ENCODE measurements at regions not wholly inside any gene's neighbourhood (a gene's known extent, or its start where the extent isn't known, plus 50 kb on each side); places are given as distances from the start of the nearest gene placed in this dataset.

DNA sequence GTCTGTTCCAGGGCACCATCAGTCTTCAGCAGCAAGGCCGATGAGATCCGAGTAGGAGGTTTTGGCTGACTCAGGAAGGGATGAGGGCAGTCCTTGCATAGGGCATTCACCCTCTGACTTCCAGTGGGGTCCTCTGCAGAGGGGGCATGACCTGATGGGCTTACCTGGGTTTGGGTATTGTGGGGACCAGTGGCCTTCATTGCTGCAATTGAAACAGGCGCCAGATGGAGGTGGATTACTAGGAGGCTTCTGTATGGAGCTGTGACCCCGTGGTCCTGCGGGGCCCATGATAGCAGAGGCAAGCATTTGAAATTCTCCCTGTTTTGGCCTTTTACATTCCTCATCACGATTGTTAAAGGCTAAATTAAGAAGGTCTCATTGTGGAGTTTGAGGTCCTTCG lies 2448.7 kb downstream of the TP53TG3F start:
- H3K9me3 ChIP-seq, result peaks cover 0 to 37% (median 2%) of the 10 kb centered on the region in 4 donors
- no peak overlapping the region for H3K4me3 ChIP-seq
- TF ChIP-seq POLR2AphosphoS5 (IDR thresholded peaks at IDR 0.05) (no peak), EP300 (IDR thresholded peaks at IDR 0.05) (no peak), POLR2A (IDR thresholded peaks at IDR 0.05) (no peak)
- TF ChIP-seq, protein P1, sequence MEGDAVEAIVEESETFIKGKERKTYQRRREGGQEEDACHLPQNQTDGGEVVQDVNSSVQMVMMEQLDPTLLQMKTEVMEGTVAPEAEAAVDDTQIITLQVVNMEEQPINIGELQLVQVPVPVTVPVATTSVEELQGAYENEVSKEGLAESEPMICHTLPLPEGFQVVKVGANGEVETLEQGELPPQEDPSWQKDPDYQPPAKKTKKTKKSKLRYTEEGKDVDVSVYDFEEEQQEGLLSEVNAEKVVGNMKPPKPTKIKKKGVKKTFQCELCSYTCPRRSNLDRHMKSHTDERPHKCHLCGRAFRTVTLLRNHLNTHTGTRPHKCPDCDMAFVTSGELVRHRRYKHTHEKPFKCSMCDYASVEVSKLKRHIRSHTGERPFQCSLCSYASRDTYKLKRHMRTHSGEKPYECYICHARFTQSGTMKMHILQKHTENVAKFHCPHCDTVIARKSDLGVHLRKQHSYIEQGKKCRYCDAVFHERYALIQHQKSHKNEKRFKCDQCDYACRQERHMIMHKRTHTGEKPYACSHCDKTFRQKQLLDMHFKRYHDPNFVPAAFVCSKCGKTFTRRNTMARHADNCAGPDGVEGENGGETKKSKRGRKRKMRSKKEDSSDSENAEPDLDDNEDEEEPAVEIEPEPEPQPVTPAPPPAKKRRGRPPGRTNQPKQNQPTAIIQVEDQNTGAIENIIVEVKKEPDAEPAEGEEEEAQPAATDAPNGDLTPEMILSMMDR (IDR thresholded peaks at IDR 0.05), result no peak
- H3K27me3 ChIP-seq, result no peaks in the 10 kb centered on the region
- H3K4me1 ChIP-seq, result no peaks in the 10 kb centered on the region
- no peaks in the 10 kb centered on the region for H3K36me3 ChIP-seq
- 74 to 89% methylated on average over 4 to 7 of the region's 7 CpGs for WGBS, 2 donors
- no peak for ATAC-seq (ENCODE audit: low FRiP score in 2 of 2)
- H3K27ac ChIP-seq, result no peak overlapping the region
- no peak for DNase-seq

DNA sequence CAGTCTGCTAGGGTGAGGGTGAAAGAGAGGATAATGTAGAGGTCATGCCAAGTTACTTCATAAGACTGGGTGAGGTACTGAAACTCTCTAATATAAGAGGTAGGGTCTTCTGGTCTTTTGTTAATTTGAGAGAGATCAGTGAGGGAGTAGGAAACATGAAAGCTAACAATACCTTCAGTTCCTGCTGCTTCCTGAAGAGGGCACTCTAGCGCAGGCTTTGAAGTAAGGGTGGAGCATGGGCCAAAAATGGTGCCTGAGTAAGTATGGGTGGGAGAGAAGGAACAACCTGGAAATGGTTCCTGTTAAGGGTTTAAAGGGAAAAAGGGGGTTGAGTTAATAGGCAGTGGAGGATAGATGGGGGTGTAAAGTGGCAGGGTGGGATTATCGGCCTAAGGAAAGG lies 2449.5 kb downstream of the TP53TG3F start:
- Histone ChIP-seq H3K36me3 (no peaks in the 10 kb centered on the region), H3K27ac (no peak overlapping the region), H3K4me1 (no peaks in the 10 kb centered on the region), H3K4me3 (no peak overlapping the region), H3K27me3 (no peaks in the 10 kb centered on the region), H3K9me3 (peaks cover 0 to 44% (median 2%) of the 10 kb centered on the region in 4 donors)
- WGBS, 2 donors, result 59 to 62% methylated on average over 2 of the region's 2 CpGs
- DNase-seq (no peak), ATAC-seq (ENCODE audit: low FRiP score in 2 of 2) (no peak)
- TF ChIP-seq EP300 (IDR thresholded peaks at IDR 0.05) (no peak), POLR2AphosphoS5 (IDR thresholded peaks at IDR 0.05) (no peak), POLR2A (IDR thresholded peaks at IDR 0.05) (no peak)
- TF ChIP-seq, protein P1 (IDR thresholded peaks at IDR 0.05), result no peak

DNA sequence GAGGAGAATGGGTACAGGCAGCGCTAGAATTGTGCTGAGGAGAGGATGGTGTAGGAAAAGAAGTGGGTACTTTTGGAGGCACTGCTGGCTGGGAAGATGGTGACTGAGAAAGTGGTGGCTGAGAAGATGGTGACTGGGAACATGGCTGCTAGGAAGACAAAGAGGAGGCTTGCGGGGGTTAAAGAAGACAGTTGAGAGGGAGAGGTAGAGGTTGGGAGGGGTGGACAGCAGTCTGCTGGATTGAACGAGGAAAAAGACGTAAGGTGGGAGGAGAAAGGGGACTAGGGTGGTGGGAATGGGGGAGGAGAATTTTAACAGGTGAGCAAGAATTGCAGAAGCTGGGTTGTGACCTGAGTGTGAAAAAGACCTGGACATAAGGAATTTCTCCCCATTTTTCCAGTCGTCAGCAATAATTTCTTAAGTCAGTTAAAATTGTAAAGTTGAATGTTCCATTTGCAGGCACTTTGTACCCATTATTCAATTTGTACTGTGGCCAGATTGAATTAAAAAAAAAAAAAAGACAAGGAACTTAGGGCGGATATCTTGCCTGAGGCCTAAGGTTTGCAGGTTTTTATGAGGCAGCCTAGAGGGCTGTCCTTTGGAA lies 2450.0 kb downstream of the TP53TG3F start:
- TF ChIP-seq POLR2A (IDR thresholded peaks at IDR 0.05) (no peak), EP300 (IDR thresholded peaks at IDR 0.05) (no peak), POLR2AphosphoS5 (IDR thresholded peaks at IDR 0.05) (no peak)
- TF ChIP-seq, protein P1 (IDR thresholded peaks at IDR 0.05), result no peak
- no peak overlapping the region for H3K27ac ChIP-seq
- 81 to 91% methylated on average over 6 of the region's 6 CpGs for WGBS, 2 donors
- no peak for ATAC-seq (ENCODE audit: low FRiP score in 2 of 2)
- no peak for DNase-seq
- no peaks in the 10 kb centered on the region for H3K27me3 ChIP-seq
- no peaks in the 10 kb centered on the region for H3K4me1 ChIP-seq
- H3K9me3 ChIP-seq, result peaks cover 0 to 50% (median 2%) of the 10 kb centered on the region in 4 donors
- no peaks in the 10 kb centered on the region for H3K36me3 ChIP-seq
- H3K4me3 ChIP-seq, result no peak overlapping the region

DNA sequence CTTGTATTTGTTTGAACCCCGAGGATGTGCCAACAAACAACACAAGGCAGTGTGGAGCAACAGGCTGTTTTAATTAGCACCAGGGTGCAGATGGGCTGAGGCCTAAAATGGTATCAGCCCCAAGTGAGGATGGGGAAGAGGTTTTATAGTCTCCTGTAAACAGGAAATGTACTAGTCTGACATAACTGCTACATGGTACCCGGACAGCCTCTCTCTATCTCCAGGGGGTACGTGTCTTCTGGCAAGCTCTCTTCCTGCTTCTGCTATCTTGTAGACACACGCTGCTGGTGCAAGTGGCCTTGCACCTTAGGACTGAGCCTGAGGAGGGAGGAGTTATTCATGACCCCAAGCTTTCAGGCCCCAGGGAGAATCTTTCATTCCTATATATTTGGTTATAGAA lies 2451.0 kb downstream of the TP53TG3F start:
- H3K9me3 ChIP-seq, result peaks cover 0 to 55% (median 2%) of the 10 kb centered on the region in 4 donors
- H3K4me3 ChIP-seq, result no peak overlapping the region
- H3K36me3 ChIP-seq, result no peaks in the 10 kb centered on the region
- DNase-seq (no peak), ATAC-seq (ENCODE audit: low FRiP score in 2 of 2) (no peak)
- WGBS, 2 donors, result 71 to 82% methylated on average over 4 of the region's 4 CpGs
- no peak overlapping the region for H3K27ac ChIP-seq
- TF ChIP-seq, protein P1 (IDR thresholded peaks at IDR 0.05), result no peak
- TF ChIP-seq EP300 (IDR thresholded peaks at IDR 0.05) (no peak), POLR2A (IDR thresholded peaks at IDR 0.05) (no peak), POLR2AphosphoS5 (IDR thresholded peaks at IDR 0.05) (no peak)
- no peaks in the 10 kb centered on the region for H3K27me3 ChIP-seq
- no peaks in the 10 kb centered on the region for H3K4me1 ChIP-seq

DNA sequence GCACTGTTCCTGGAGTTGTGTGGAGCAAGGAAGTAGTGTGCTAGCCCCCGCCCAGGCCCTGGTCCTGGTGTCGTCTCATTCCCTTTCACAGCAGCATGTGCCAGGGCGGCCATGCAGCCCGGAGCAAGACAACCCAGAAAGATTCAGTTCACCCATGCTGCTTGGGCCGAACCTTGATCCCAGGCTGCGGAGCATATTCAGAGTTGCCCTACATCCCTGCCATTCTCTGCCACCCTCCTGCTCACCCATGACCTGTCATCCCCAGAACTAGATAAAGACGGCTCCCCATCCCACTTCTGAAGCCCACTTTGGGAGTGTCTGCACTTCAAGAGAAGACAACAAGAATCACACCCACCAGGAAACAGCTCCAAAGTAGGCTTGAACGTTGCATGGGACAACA lies 2452.5 kb downstream of the TP53TG3F start:
- ATAC-seq (ENCODE audit: low FRiP score in 2 of 2), result no peak
- WGBS, 2 donors, result 73 to 87% methylated on average over 8 of the region's 8 CpGs
- TF ChIP-seq POLR2A (IDR thresholded peaks at IDR 0.05), result no peak
- TF ChIP-seq, protein P1 (IDR thresholded peaks at IDR 0.05), result no peak
- no peak for TF ChIP-seq EP300 (IDR thresholded peaks at IDR 0.05)
- no peak overlapping the region for H3K27ac ChIP-seq
- no peaks in the 10 kb centered on the region for H3K36me3 ChIP-seq
- H3K27me3 ChIP-seq, result no peaks in the 10 kb centered on the region
- no peak overlapping the region for H3K4me3 ChIP-seq
- peaks cover 0 to 52% (median 2%) of the 10 kb centered on the region in 4 donors for H3K9me3 ChIP-seq
- H3K4me1 ChIP-seq, result no peaks in the 10 kb centered on the region
- DNase-seq, result peak in 1 of 2 donors; percentile 12
